Activated T-cell treated with anti-CD3 and anti-CD28 coated beads for 24 hours (primary cell): ENCODE measurements at regions not wholly inside any gene's neighbourhood (a gene's known extent, or its start where the extent isn't known, plus 50 kb on each side); places are given as distances from the start of the nearest gene placed in this dataset.
"Not testable (repeated sequence)": the region's sequence is repeated elsewhere in the genome, so short reads cannot be mapped to it uniquely, and the experiment has no call there.

Experiments used
- DNase-seq: peaks from one replicate; pipeline ENCODE4 v3.0.0-alpha.2; 2020; ENCODE audit warnings: low read depth

GRCh38 chr10:57169597-57169996 is 808.5 kb upstream of the ZWINT start:
- DNase-seq: no peak

GRCh38 chr10:57168611-57169240 is 807.7 kb upstream of the ZWINT start:
- DNase-seq: no peak

DNA sequence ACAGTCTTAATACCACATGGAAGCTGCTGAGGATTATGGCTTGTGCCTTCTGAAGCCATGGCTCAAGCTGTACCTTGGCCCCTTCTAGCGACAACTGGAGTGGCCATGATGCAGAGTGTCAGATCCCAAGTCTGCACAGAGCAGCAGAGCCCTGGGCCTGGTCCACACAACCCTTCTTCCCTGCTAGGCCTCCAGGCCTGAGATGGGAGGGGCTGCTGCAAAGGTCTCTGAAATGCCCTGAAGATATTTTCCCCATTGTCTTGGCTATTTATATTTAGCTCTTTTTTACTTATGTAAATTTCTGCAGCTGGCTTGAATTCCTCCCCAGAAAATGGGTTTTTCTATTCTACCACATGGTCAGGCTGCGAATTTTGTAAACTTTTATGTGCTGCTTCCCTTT is 804.6 kb upstream of the ZWINT start:
- no peak for DNase-seq

DNA sequence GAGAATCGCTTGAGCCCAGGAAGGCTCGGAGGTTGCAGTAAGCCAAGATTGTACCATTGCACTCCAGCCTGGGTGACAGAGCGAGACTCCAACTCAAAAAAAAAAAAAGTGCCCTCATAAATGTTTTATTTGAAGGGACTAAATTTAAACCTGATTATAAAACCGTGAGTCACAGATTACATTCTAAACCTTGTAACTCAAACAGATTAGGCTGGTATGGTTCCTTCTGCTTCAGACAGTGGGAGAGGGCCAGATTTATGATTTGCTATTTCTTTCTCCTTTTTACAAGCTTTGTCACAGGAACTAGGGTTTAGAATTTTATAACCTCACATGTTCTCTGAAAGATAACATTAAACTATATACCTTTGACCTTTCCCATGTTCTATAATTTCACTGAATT is 801.2 kb upstream of the ZWINT start:
- no peak for DNase-seq

DNA sequence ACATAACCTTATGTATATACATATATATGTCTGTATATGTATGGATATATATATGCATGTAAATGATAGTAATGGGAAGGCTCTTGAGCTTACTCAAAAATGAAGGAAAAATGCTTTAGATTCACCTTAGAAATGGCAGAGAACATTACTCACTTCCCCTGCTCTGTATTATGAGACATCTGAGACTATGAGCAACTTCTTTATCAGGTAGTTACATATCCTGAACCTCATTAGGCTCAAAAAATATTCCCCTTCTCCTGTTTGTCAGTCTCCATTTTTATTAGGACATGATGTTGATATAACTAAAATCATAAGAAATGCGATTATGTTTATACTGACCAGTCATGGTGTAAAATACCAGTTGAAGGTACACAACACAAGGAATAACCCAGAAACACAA is 800.1 kb upstream of the ZWINT start:
- DNase-seq: no peak

DNA sequence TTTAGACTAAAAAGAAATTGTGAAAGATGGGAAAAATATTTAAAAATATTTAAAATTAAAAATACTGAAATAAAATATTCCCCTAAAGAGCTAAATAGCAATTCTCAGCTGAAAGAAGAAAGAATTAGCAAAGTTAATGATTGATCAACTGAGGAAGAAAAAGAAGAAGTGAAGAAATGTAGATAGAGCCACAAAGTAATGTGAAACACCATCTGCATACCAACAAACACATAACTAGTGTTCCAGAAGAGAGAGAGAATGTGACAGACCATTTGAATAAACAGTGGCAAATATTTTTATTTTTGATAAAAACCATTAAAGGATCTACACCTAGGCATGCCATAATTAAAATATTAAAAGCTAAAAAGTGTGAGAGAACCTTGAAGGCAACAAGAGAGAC is 784.5 kb upstream of the ZWINT start:
- DNase-seq: no peak

- no peak for DNase-seq
Observed at GRCh38 chr10:57142925-57143576, 782.0 kb upstream of the ZWINT start.

DNA sequence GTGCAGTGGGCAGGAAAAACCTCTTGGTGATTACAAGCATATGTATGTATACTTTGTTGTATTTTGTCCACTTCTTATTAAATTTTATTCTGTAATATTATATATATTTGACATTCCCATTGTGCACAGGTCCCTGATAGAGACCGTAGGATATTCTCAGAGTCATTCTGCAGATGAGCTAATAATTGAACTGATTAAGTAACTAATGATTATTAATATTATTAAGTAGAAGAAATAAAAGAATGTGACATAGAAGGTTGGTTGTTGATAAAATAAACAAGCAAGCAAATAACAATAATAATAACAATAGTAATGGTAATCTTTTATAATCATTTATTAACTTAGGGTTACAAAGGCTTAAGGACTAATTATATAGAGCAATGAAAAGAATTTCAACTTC is 780.6 kb upstream of the ZWINT start:
- DNase-seq: no peak

DNA sequence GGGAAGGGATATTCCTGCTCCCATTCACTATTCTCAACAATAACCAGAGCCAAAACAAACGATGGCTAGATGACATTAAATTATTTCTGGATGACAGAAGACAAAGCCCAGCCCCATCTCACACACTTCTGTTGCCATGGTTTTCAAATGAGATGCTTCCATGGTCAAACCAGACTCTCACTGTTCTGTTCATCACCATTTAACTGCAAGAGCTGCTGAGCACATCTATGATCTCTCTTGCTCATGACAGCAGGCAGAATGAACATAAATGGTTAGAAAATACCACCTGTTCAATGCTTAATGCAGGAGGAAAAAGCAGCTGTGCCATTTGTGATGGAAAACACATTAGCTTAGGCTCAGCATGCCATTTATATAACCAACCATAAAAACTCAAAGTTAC is 758.6 kb upstream of the ZWINT start:
- no peak for DNase-seq

GRCh38 chr10:57113545-57113944 is 752.5 kb upstream of the ZWINT start:
- DNase-seq: no peak

DNA sequence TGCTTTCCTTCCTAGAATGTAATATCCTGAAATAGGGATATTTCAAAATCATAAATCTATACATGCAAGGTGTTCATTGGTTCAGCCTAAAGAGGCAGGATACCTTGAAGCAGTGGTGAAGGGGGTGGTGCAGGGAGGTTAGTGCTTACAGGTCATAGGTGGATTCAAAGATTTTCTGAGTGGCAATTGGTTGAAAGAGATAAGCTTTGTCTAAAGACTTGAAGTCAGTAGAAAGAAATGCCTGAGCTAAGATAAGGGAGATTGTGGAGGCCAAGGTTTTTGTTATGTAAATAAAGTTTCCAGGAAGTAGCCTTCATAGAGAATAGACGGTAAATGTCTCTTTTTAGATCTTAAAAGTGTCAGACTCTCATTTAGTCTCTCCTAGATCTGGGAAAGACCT is 741.2 kb upstream of the ZWINT start:
- DNase-seq: no peak

GRCh38 chr10:57098146-57098545 is 737.1 kb upstream of the ZWINT start:
- no peak for DNase-seq

DNA sequence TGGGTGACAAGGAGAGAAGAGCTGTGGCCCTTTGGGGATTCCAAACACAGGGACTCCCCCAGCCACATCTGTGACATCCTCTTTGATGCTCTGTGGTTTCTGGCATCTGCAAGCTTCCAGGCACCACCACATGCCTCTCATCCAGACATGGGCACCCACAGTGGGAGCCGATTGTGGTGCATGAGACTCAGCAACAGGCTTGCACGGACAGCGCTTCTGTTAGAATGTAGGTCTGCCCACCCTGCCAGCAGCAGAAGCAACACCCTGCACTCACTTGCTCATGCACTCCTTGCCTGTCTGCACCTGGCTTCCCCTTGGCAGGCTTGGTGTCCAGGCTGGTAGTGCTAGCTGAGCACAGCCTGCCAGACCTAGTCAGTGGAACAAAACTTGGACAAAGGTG is 735.0 kb upstream of the ZWINT start:
- no peak for DNase-seq

DNA sequence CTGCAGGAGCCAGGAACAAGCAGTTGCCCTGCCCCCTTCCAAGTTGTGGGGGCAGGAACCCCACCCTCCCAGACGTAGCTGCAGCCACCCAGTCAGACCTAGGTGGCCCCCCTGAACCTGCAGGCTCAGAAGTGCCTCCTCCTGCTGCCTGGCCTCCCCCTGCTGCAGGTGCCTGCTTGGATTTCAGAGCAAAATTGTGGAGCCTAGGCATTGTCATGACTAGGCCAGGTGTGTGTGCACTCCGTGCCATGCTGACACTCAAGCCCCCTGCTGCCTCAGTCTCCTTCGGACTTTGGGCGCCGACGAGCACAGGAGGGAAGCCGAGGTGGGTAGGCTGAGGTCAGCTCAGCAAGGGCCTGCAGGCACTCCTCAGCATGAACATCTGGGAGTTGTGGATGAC is 733.9 kb upstream of the ZWINT start:
- no peak for DNase-seq

- DNase-seq: no peak
Observed at GRCh38 chr10:57094083-57094482, 733.0 kb upstream of the ZWINT start.

DNA sequence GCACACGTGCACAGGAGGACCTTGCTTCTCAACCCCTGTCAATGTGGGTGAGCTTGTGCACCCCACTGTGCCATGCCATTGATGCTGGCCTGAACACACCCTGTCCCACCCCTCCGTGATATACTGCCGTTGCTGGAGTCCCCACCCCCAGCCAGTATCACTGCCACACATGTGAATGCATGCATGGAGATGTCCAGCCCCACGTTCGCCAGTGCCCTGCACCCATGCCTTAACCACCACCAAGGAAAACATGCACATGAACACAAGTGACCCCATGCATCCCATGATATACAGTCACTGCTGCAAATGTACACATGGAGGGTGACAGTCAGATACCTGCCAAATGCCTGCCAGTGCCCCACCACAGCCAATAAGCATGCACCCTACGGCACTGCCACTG is 692.5 kb upstream of the ZWINT start:
- DNase-seq: no peak

GRCh38 chr10:57049096-57049495 is 688.0 kb upstream of the ZWINT start:
- DNase-seq: no peak

- DNase-seq: no peak
Observed at GRCh38 chr10:57038531-57038930, 677.5 kb upstream of the ZWINT start.

GRCh38 chr10:57035310-57035709 is 674.3 kb upstream of the ZWINT start:
- no peak for DNase-seq

DNA sequence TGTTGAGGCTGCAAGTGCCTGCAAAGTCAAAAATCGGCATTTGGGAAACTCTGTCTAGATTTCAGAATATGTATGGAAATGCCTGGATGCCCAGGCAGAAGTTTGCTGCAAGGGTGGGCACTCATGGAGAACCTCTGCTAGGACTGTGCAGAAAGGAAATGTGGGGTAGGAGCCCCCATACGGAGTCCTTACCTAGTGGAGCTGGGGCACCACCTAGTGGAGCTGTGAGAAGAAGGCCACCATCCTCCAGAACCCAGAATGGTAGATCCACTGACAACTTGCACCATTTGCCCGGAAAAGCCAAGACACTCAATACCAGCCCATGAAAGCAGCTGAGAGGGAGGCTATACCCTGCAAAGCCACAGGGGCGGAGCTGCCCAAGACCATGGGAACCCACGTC is 671.2 kb upstream of the ZWINT start:
- not testable (repeated sequence) for DNase-seq

GRCh38 chr10:57031346-57031745 is 670.3 kb upstream of the ZWINT start:
- DNase-seq: no peak

DNA sequence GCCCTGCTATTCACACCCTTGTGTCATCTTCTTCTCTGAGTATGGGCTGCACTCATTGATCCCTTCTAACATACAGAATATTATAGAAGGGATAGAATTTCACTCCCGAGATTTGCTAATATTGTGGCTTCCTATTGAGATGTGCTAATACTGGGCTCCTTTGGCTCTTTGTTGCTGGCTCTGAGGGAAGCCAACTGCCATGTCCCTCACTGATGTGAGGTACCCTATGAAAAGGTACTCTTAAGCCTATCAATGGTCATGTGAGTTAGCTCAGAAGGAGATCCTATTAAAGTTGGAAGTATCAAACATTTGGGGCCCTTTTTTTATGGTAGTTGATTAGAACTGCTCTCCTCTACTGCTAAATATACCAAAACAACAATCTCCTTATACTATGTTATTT is 665.2 kb upstream of the ZWINT start:
- DNase-seq: no peak

GRCh38 chr10:57023626-57024025 is 662.6 kb upstream of the ZWINT start:
- no peak for DNase-seq

- no peak for DNase-seq
Observed at GRCh38 chr10:57018452-57018851, 657.4 kb upstream of the ZWINT start.
